ENCODE measurements at regions not wholly inside any gene's neighbourhood (a gene's known extent, or its start where the extent isn't known, plus 50 kb on each side); places are given as distances from the start of the nearest gene placed in this dataset.

DNA sequence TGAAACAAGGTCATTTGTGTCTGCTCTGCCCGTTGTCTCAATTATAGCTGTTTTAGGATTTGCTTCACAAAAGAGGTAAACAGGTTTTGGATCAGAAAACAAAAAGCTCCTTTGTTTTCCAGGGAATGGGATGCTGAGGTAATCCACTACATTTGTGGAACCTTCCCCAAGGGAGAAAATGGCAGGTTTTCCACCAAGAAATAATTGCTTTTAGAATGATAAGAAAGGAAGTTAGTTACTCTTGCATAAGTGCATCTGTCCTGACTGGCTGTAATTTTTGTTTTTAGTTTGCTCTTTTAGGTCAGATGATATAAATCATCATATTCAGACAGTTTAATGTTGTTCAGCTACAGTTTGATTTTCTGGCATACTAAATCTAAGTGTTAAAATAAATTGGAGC is 198.5 kb upstream of the COL8A1 start:
- DNase-seq (ENCODE audit: low spot score) = no peak

DNA sequence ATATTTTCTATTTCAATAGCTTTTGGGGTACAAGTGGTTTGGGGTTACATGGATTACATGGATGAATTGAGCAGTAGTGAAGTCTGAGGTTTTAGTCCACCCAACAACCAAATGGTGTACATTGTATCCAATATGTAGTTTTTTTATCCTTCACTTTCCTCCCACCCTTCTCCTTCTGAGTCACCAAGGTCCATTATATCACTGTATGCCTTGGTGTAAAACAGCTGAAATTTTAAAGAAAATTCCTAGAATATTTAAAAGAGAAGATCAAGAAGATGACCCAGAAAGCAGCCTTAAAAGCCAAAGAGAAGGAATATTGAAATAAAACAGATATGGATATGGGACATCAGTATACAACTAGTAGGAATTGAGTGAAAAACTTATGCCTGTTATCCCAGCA is 204.2 kb upstream of the COL8A1 start:
- DNase-seq (ENCODE audit: low spot score) = no peak

DNA sequence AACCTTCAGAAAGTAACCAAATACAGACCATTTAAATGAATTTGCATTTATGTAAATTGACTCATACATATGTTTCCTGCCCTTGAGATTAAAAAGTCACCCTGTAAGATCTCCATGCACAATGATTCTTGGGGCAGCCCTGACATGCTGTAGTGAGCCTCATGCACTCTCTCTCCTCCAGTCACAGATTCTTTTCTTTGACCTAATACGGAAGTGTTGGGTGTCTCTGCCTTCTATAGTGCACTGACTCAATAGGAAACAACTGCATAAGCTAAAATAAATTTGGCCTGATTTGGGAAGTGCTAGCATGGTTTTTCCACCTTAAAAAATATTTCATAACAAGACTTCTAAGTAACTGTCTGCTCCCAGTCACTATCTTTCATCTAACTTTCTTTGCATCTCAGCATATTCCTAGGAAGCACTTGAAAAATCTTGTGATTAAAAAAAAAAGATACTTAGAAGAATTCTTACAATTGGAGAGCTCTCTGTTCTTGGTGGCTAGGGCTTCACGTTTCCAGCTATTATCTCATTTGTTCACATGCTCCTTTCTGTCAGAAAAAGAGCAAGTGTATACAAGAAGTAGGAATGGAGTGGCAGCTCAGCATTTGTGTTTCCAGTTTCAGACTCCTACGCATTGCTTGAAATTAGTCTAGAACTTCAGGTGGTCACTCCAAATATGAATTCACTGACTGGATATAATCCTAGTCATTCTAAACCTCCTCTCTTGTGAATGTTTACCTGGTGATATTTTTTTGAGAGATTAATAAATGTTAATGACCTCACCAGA is 207.9 kb upstream of the COL8A1 start:
- DNase-seq (ENCODE audit: low spot score) = no peak

DNA sequence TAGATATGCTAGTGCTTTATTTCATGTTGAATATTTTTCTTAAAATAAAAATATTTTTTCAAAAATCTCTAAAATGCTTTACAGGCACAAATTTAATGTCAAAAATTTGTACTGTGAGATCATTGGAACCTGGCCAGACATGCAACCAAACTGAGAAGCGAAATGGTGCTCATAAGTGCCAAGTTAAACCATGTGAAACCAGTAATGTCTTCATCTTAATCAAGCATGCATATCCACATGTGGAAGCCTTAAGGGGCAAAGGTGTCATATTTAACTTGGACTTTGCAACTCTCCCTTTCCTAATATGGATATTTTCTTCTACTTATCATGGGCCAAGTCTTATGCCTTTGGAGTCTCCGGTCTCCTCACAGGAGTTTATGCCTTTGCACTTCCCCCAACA is 208.9 kb upstream of the COL8A1 start:
- DNase-seq (ENCODE audit: low spot score) = no peak

DNA sequence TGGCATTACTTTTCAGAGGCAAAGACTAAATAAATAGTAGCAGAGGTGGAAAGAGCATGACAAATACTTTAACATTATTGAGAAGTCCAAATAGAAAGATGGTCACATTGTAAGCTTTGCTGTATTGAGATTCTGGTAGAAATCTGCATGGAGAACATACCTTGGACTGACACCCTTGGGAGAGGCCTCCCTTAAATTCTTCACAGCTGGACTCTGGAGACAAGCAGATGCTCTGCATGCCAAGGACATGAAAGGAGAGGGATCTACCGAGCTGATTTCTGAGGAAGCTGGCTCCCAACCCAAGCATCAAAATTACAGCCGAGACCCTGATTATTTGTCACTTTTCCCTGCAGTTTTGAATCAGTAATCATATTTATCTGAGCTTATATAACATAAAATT is 212.5 kb upstream of the COL8A1 start:
- DNase-seq (ENCODE audit: low spot score) = no peak

DNA sequence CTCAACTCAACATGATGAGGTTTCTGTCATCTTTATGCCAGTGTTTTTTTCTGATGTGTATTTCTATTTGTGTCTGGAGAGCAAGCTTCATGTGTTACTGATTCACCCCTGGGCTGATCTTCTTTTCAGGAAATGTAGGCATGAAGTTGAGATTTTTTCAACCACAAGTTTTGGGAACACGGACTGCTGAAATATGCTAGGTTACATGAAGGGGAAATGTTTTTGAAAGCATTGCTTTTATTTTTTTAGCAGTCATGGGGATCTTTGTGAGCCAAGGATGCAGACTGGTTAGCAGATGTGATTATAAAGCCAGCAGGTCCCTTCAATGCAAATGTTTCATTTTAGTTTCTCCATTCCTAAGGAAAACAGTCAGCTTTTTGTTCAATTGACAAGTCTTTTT is 219.3 kb upstream of the COL8A1 start:
- DNase-seq (ENCODE audit: low spot score) = no peak

DNA sequence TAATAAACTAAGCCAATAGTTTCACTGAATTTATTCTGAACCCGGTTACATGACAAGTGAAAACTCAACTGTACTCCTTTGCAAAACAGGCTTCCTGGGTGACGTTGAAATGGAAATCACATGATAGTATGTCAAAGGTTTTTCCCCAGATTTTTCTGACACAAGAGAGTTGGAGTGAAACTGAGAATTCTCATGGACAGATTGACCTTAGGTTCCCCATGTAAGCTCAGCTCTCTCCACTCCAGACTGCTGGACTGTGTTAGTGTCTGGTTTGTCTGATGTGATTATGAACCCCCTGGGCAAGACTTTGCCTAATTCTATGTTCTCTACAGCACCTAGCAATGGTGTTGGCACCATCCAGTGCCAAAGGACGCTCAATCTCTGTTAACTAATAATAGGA is 219.7 kb upstream of the COL8A1 start:
- no peak for DNase-seq (ENCODE audit: low spot score)

DNA sequence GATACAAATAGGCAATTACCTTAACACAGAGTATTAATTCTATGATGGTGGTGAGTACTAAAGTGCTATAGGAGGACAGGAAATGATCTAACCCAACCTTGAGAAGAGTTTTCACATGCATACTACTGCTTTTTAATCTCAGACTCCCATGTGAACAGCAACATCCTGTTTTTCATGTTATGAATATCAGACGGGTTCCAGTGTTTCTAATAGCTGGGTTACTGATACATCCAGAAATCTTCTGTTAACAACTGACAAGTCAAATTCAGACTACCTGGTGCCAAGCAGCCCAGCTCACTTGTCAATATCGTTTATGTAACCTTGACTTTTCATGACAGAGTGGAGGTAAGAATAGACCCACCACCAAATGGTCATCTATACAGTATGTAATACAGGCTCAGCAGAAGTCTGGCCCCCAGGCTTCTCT is 220.2 kb upstream of the COL8A1 start:
- DNase-seq (ENCODE audit: low spot score) = no peak

DNA sequence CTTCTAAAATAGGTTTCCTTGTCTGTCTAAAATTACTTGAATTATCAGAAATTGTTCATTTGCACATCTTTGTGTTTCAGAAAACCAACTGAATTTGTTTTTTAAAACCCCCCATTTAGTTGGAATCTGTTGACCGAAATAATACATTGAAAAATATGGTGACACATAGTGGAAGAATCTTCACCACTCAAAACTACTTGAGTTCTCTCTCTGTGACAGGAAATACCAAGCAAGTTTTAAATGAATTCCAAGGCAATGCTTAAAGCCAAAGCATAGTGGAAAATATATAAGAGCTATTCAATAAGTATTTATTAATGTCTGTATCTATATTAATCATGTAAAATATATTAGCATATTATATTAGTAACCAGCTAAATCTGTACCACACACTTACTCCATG is 224.9 kb upstream of the COL8A1 start:
- DNase-seq (ENCODE audit: low spot score) = no peak

DNA sequence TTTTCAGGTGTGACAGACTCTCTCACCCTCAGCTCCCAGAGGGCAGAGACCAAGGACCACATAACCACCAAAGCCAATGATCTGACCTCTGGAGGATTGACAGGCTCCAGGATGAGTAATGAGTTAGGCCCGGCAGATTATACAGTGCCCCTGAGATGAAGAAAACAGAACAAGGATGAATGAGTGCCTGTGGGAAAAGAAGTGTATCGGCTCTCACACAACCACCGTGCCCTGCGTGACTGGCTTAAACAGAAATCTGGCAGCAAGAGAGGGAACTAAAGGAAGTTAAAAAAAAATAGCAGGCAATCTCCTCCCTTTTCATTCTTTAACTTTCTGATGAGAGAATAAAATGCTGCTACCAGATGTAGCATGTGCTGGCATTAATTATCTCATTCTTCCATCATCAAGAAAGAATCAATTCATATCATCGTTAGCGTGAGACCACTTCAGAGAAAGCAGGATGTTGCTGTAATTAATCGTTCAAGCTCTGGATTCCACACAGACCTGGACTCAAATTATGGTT is 227.5 kb upstream of the COL8A1 start:
- DNase-seq (ENCODE audit: low spot score) = no peak

DNA sequence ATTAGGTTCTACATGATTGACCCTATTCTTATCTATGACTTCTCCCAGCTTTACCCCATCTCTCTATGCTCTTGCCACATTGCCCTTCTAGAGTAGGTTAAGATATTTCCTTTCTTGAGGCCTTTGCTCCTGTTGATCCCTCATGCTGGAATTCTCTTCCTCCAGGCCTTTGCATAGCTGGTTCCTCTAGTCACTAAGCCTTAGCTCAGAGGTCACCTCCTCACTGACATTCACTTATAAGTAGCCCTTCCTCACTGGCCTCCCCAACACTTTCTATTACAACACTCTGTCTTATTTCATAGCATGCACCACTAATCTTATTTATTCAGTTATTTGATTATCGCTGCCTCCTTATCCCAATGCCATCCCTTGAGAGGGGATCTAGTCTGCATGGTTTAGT is 228.4 kb upstream of the COL8A1 start:
- DNase-seq (ENCODE audit: low spot score) = no peak

DNA sequence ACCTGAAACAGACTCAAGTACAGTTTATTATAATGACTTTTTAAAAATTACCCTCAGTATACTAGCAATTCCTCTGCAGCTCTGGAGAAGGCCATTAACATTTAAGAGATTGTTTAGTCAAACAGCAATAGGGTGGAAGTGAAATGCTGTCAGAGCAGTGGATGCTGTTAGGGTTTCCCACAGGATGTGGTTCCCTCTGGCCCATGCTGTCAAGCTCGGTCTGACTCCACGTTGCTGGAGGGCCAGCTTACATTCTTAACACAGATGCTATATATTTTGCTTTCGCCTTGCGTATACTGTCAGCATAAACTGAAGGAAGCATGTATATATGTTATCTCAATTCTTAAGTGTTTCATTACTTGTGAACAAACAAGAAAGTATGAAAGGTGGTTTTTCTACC is 231.1 kb upstream of the COL8A1 start:
- no peak for DNase-seq (ENCODE audit: low spot score)

DNA sequence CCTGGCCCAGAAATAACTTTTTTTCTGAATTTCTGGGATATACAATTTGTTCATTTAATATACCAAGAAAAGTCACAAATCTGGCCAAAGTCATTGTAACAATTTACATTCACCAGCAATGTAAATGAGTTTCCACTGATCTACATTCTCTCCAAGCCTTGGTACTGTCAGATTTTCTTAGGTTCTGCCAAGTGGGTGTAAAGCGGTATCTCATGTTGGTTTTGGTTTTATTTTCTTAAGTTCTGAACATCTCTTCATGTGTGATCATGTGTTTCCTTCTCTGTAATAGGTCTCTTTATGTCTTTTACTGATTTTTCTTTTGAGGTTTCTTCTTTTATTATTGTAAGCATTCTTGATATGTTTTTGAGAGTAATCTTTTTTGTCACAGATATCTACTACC is 235.6 kb upstream of the COL8A1 start:
- no peak for DNase-seq (ENCODE audit: low spot score)

DNA sequence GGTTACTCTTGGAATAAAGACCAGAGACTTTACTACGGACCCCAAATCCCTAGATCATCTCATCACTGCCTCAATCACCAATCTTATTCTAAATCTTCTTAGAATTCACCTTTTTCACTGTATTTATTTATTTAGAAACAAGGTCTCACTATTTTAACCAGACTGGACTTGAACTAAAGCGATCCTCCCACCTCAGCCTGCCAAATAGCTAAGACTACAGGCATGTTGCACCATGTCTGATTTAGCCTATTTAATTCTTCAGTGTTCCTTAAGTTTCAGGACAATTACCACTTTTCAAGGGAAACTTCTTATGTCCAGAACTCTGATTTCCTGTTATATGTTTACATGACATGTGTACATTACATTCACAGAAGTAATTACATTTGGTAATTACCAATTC is 238.0 kb upstream of the COL8A1 start:
- no peak for DNase-seq (ENCODE audit: low spot score)

DNA sequence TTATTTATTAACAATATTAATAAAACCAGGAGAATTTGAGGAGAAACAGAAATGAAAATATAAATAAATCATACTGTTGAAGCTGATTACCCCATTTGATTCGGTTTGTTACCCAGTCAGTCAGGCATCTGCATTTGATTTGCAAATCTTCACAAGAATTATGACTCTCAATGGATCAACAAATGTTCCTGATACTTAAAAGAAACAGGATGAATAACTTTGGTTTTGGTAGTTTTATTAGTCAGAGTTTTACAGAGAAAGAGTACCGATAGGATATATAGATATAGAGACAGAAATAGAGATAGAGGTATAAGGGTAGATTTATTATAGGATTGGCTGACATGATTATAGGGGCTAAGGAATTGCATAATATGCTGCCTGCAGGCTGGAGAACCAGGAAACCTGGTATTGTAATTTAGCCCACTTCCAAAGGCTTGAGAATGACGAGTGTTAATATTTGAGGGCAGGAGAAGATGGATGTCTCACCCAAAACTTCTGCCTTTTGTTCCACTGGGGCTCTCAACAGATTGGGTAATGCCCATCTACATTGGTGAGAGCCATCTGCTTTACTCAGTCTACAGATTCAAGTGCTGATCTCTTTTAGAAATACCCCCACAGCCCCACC is 241.6 kb upstream of the COL8A1 start:
- no peak for DNase-seq (ENCODE audit: low spot score)

DNA sequence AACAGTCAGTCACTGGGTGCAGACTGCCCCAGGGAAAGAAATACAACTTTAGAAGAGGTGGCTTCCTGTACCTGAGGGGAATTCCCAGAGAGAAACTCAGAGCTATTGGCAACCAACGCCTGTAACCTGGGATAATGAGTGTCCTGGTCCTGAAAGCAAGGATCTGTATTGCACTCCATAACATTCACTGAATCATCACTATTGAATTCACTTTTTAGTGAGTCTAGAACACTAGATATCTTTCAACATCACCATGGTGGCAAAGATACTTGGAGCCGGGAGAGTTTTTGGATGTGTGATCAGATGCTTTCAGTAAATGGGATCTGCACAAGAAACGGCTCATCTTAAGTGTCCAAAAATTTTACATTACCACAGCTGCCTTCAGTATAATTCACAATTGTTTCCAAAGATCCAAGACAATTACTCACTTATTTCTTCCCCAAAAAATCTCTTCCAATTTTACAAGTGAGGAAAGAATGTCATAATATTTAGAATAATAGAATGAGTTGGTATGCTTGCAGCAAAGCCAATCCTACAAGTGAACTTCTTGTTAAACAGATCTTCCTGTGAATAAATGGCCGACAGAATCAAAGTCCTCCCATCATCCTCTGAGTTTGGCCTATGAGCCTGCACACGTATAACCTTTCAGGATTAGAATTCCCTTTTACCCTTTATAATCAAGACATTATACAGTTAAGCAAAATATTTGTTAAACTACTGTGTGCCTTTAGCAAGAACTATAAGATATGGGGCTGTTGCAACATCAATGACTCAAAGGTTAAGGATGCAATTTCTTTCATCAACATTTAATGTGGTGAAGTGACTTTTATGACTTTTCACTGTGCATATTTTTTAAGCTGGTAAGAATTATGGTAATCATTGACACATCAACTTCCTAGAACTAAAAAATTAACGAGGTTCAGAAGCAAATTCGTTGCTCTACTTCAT is 243.3 kb upstream of the COL8A1 start:
- no peak for DNase-seq (ENCODE audit: low spot score)

DNA sequence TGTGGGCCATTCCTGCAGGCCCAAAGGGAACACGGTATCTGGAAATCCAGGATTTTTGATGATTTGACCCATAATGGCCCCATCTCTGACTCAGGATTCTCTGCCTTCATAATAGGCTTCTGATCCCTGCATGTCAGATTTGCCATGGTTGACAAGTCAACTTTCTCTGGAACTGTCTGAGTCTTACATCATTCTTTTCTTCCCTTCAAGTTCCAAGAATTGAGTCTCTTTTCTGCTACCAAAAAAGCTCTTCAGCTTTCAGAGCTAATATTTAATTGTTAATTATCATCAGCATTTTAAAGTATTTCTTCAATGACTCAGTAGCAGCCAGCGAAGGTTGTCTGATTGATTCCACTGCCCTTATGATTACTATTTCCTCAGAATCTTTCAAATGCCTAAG is 244.4 kb upstream of the COL8A1 start:
- no peak for DNase-seq (ENCODE audit: low spot score)

DNA sequence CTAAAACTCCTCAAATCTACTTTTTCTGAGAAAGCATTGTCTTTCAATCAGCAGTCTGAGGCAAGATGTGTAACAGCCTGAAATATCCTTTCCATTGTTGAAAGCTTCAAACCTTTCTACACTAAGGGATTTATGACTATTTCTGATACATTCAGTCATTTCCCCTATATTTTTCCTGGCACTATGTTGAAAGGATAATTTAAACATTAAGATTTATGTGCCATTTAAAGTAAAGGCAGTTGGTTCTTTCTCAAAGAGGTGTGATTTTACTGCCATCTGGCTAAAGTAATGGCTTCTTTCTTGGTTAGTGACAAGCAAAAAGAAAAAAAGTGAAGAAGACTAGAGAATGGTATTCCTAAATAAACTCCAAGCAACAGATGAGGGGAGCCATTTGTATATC is 249.6 kb upstream of the COL8A1 start:
- DNase-seq (ENCODE audit: low spot score) = no peak

DNA sequence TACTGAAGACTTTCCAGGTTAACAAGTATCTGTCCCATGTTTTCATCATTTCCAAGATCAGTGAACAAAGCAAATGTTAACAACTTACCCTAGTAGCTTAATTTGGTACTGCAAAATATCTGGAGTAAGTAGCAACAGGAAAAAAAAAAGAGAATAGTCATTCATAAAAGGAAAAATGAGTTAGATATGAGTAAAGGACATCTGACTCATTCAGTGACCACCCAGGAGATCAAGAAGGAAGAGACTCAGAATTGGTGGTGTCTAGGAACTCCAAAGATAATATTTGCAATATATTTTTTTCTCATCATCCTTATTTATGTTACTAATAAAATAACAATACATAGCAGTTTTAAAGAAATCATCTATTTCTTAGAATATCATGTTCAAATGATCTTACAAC is 253.8 kb upstream of the COL8A1 start:
- DNase-seq (ENCODE audit: low spot score) = no peak

DNA sequence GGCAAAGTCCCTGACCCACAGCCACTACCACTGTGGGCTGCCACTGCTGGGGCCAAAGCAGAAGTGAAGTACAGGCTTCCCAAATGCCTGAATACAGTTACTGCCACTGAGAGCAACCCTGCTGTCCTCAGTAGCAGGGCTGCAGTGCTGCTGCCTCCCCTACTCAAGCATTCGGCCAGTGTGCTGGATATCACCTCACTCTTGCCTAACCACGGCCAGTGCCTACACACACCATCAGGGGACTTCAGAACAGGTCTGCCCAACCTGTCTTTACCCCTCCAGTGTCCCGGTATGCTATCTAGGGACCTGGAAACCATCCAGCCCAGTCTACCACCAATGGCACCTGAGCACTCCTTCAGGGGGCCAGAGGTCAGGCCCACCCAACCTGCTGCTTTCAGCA is 261.5 kb upstream of the COL8A1 start:
- no peak for DNase-seq (ENCODE audit: low spot score)

DNA sequence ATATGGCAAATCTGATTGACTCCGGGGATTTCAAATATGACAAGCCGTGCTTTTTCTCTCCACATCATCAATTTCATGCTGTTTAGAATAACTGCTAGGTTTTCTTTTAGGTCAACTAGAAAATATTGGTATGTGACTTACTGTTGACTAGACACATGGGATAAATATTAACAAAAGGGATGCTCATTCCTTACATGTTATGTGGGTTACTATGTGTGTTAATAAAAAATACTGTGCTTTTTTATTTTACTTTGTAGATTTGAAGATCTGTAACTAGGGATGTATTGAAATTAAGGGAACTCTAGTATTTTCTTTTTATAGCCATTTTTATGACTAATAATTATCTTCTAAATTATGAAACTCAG is 264.6 kb upstream of the COL8A1 start:
- DNase-seq (ENCODE audit: low spot score) = no peak

DNA sequence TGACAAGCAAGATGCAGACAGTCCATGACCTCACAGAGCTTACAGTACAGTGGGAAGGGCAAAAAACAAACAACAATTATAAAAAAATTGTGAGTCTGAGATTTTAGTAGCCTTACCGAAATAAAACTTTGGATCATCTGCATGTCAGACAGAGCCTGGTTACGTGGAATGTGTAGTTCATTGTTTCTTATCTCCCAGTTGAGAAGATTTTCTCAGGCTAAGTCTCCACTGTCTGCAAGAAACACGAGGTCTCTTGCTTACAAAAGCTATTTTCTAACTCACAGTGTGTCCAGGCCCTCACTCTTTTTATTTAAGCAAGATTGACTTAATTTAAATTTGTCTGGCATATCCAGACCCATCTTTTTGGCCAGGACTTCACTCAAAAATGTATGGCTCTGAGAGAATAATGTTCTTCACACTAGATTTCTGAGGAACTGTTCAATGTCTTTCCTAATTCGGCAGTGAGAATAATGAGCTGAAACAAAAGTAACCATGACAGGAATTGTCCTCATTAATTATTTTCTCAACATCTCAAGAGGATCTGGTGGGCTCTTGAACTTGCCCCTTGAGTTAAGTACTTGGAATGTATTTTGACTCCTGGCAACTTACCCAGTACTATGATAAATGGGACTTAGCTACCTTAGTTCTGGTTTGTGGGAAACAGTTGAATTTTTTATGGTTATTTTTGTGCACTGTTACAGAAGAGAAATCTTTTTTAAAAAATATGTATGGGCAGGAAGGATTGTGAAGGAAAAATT is 265.1 kb upstream of the COL8A1 start:
- DNase-seq (ENCODE audit: low spot score) = no peak

Measured in mucosa of gallbladder (tissue), 1 donor.